MV-4-11 (cell line): ENCODE measurements at regions not wholly inside any gene's neighbourhood (a gene's known extent, or its start where the extent isn't known, plus 50 kb on each side); places are given as distances from the start of the nearest gene placed in this dataset.
"Not testable (repeated sequence)": the region's sequence is repeated elsewhere in the genome, so short reads cannot be mapped to it uniquely, and the experiment has no call there.

Experiments
- DNase-seq: peaks from one replicate; lab custom pipeline; 2025; lab: John Stamatoyannopoulos, UW

- no peak for DNase-seq
Measured at GRCh38 chr12:76664731-76665130, 99.2 kb upstream of the ZDHHC17 start.

- no peak for DNase-seq
Measured at GRCh38 chr12:76666290-76666835, 97.6 kb upstream of the ZDHHC17 start.

- DNase-seq: no peak
Measured at GRCh38 chr12:76669981-76670380, 93.9 kb upstream of the ZDHHC17 start.

GRCh38 chr12:76670776-76671175, 93.1 kb upstream of the ZDHHC17 start:
- no peak for DNase-seq

- no peak for DNase-seq
Measured at GRCh38 chr12:76674669-76675315, 89.1 kb upstream of the ZDHHC17 start.

- not testable (repeated sequence) for DNase-seq
Measured at GRCh38 chr12:76676261-76676660, 87.7 kb upstream of the ZDHHC17 start.

- no peak for DNase-seq
Measured at GRCh38 chr12:76678992-76679391, 84.9 kb upstream of the ZDHHC17 start.

GRCh38 chr12:76679778-76680177, 84.1 kb upstream of the ZDHHC17 start:
- no peak for DNase-seq

- no peak for DNase-seq
Measured at GRCh38 chr12:76680940-76681339, 83.0 kb upstream of the ZDHHC17 start.

- peak; percentile 10 for DNase-seq
Measured at GRCh38 chr12:76685246-76685678, 78.7 kb upstream of the ZDHHC17 start.

- DNase-seq: no peak
Measured at GRCh38 chr12:76687981-76688380, 75.9 kb upstream of the ZDHHC17 start.

GRCh38 chr12:76688631-76689030, 75.3 kb upstream of the ZDHHC17 start:
- DNase-seq: peak; percentile 2

GRCh38 chr12:76690921-76691700, 72.8 kb upstream of the ZDHHC17 start:
- DNase-seq: no peak

- DNase-seq: no peak
Measured at GRCh38 chr12:76692846-76693245, 71.1 kb upstream of the ZDHHC17 start.

- DNase-seq: no peak
Measured at GRCh38 chr12:76694369-76694768, 69.5 kb upstream of the ZDHHC17 start.

- no peak for DNase-seq
Measured at GRCh38 chr12:76696186-76696585, 67.7 kb upstream of the ZDHHC17 start.

GRCh38 chr12:76697849-76698248, 66.1 kb upstream of the ZDHHC17 start:
- peak; percentile 13 for DNase-seq

- no peak for DNase-seq
Measured at GRCh38 chr12:76698316-76698715, 65.6 kb upstream of the ZDHHC17 start.

GRCh38 chr12:76698966-76699365, 64.9 kb upstream of the ZDHHC17 start:
- DNase-seq: no peak

- DNase-seq: no peak
Measured at GRCh38 chr12:76701690-76702089, 62.2 kb upstream of the ZDHHC17 start.

GRCh38 chr12:76702946-76703345, 61.0 kb upstream of the ZDHHC17 start:
- DNase-seq: peak; percentile 21

GRCh38 chr12:76704693-76705092, 59.2 kb upstream of the ZDHHC17 start:
- DNase-seq: no peak

GRCh38 chr12:76706101-76706500, 57.8 kb upstream of the ZDHHC17 start:
- peak; percentile 48 for DNase-seq
